DND-41 (cell line): ENCODE measurements at regions not wholly inside any gene's neighbourhood (a gene's known extent, or its start where the extent isn't known, plus 50 kb on each side); places are given as distances from the start of the nearest gene placed in this dataset.

Experiments used
- CTCF ChIP-seq: IDR thresholded peaks from 2 replicates; pipeline ENCODE4 v1.5.1; 2012; ENCODE audit warnings: borderline replicate concordance, low read length, moderate library complexity, mild to moderate bottlenecking; ENCODE audit not compliant: poor library complexity, severe bottlenecking; ENCODE audit errors: extremely low read depth
- EZH2 ChIP-seq: IDR thresholded peaks from 3 replicates; pipeline ENCODE4 v1.6.1; 2012; ENCODE audit warnings: borderline replicate concordance, low read depth, mild to moderate bottlenecking, moderate library complexity, low read length, inconsistent platforms; ENCODE audit not compliant: severe bottlenecking

GRCh38 chr2:201964011-201964410 lies 69.6 kb upstream of the FZD7 start:
- no peak for TF ChIP-seq CTCF
- no peak for TF ChIP-seq EZH2
